ENCODE measurements at regions not wholly inside any gene's neighbourhood (a gene's known extent, or its start where the extent isn't known, plus 50 kb on each side); places are given as distances from the start of the nearest gene placed in this dataset.
A peak's percentile ranks its signal among the peaks of the same experiment; 100 is the strongest.

- no peak overlapping the region for H3K27ac ChIP-seq (replicated peaks; ENCODE audit: low read length)
- DNase-seq (ENCODE audit: low spot score), result no peak
Observed at GRCh38 chr12:75932241-75932640, 99.3 kb downstream of the PHLDA1 start.

GRCh38 chr12:75923964-75924666 is 107.5 kb downstream of the PHLDA1 start:
- H3K27ac ChIP-seq (replicated peaks; ENCODE audit: low read length), result no peak overlapping the region
- peaks cover 0 to 3% of the 10 kb centered on the region in 2 donors for H3K4me1 ChIP-seq (ENCODE audit: control insufficient read depth in 2 of 2, insufficient read depth in 1 of 2, low read depth in 1 of 2, low read length in 2 of 2)
- no peak overlapping the region for H2BK12ac ChIP-seq (ENCODE audit: low read length)
- no peak overlapping the region for H3K4ac ChIP-seq (ENCODE audit: low read length)
- no peak overlapping the region for H2BK120ac ChIP-seq (ENCODE audit: low read depth, low read length)
- no peak overlapping the region for H3K4me2 ChIP-seq (ENCODE audit: insufficient read depth, low read length, poor library complexity, severe bottlenecking)
- H2BK15ac ChIP-seq (ENCODE audit: low read length), result no peak overlapping the region
- H3K27me3 ChIP-seq (ENCODE audit: control insufficient read depth in 3 of 3, insufficient read depth in 3 of 3, low read depth in 1 of 3, low read length in 3 of 3), result no peaks in the 10 kb centered on the region
- no peak overlapping the region for H3K9ac ChIP-seq (ENCODE audit: low read depth, low read length, poor library complexity)
- no peak overlapping the region for H3K18ac ChIP-seq (ENCODE audit: low read length)
- H2AK5ac ChIP-seq (ENCODE audit: low read depth, low read length), result no peak overlapping the region
- whole genome bisulfite sequencing, 2 donors (ENCODE audit: extremely low coverage in 2 of 2, insufficient read length in 2 of 2, insufficient replicate concordance in 1 of 2), result no CpG with 5 or more reads among the region's 3 CpGs
- no peak overlapping the region for H2BK5ac ChIP-seq (ENCODE audit: low read length)
- H4K91ac ChIP-seq (ENCODE audit: low read depth, low read length, poor library complexity), result no peak overlapping the region
- H3K79me1 ChIP-seq (ENCODE audit: low read depth, low read length), result no peaks in the 10 kb centered on the region
- H2AFZ ChIP-seq (ENCODE audit: low read length), result no peak overlapping the region
- H3K14ac ChIP-seq (ENCODE audit: low read length), result no peak overlapping the region
- peaks cover 0 to 25% of the 10 kb centered on the region in 2 donors for H3K9me3 ChIP-seq (replicated peaks in 1 of 2; ENCODE audit: control insufficient read depth in 2 of 2, insufficient read depth in 1 of 2, low read depth in 1 of 2, low read length in 2 of 2)
- no peak for DNase-seq (ENCODE audit: low spot score)
- no peak overlapping the region for H3K4me3 ChIP-seq (ENCODE audit: low read length in 2 of 2)
- H3K36me3 ChIP-seq (replicated peaks in 1 of 2; ENCODE audit: control insufficient read depth in 2 of 2, insufficient read depth in 2 of 2, low read length in 2 of 2), result no peaks in the 10 kb centered on the region
- no peak overlapping the region for H4K8ac ChIP-seq (ENCODE audit: low read depth, low read length)
- H3K23ac ChIP-seq (ENCODE audit: low read depth, low read length, poor library complexity), result no peak overlapping the region

More at GRCh38 chr12:75932241-75932640, 99.3 kb downstream of the PHLDA1 start:
- H2BK120ac ChIP-seq (ENCODE audit: low read depth, low read length), result no peak overlapping the region
- H3K9ac ChIP-seq (ENCODE audit: low read depth, low read length, poor library complexity), result no peak overlapping the region
- no CpG with 5 or more reads among the region's 1 CpG for WGBS, 2 donors (ENCODE audit: extremely low coverage in 2 of 2, insufficient read length in 2 of 2, insufficient replicate concordance in 1 of 2)
- no peak overlapping the region for H3K14ac ChIP-seq (ENCODE audit: low read length)
- H3K4me1 ChIP-seq (ENCODE audit: control insufficient read depth in 2 of 2, insufficient read depth in 1 of 2, low read depth in 1 of 2, low read length in 2 of 2), result peaks cover 0 to 3% of the 10 kb centered on the region in 2 donors
- H3K9me3 ChIP-seq (replicated peaks in 1 of 2; ENCODE audit: control insufficient read depth in 2 of 2, insufficient read depth in 1 of 2, low read depth in 1 of 2, low read length in 2 of 2), result no peaks in the 10 kb centered on the region
- no peak overlapping the region for H3K4ac ChIP-seq (ENCODE audit: low read length)
- H3K36me3 ChIP-seq (replicated peaks in 1 of 2; ENCODE audit: control insufficient read depth in 2 of 2, insufficient read depth in 2 of 2, low read length in 2 of 2), result no peaks in the 10 kb centered on the region
- no peak overlapping the region for H2AFZ ChIP-seq (ENCODE audit: low read length)
- no peak overlapping the region for H3K4me2 ChIP-seq (ENCODE audit: insufficient read depth, low read length, poor library complexity, severe bottlenecking)
- H2BK5ac ChIP-seq (ENCODE audit: low read length), result no peak overlapping the region
- no peak overlapping the region for H4K91ac ChIP-seq (ENCODE audit: low read depth, low read length, poor library complexity)
- no peaks in the 10 kb centered on the region for H3K79me1 ChIP-seq (ENCODE audit: low read depth, low read length)
- H2BK15ac ChIP-seq (ENCODE audit: low read length), result no peak overlapping the region
- no peaks in the 10 kb centered on the region for H3K27me3 ChIP-seq (ENCODE audit: control insufficient read depth in 3 of 3, insufficient read depth in 3 of 3, low read depth in 1 of 3, low read length in 3 of 3)
- no peak overlapping the region for H2AK5ac ChIP-seq (ENCODE audit: low read depth, low read length)
- no peak overlapping the region for H3K18ac ChIP-seq (ENCODE audit: low read length)
- H4K8ac ChIP-seq (ENCODE audit: low read depth, low read length), result no peak overlapping the region
- no peak overlapping the region for H3K4me3 ChIP-seq (ENCODE audit: low read length in 2 of 2)
- H2BK12ac ChIP-seq (ENCODE audit: low read length), result no peak overlapping the region
- H3K23ac ChIP-seq (ENCODE audit: low read depth, low read length, poor library complexity), result no peak overlapping the region

- Histone ChIP-seq H3K23ac (ENCODE audit: low read depth, low read length, poor library complexity) (no peak overlapping the region), H3K4me2 (ENCODE audit: insufficient read depth, low read length, poor library complexity, severe bottlenecking) (no peak overlapping the region), H3K18ac (ENCODE audit: low read length) (no peak overlapping the region), H2BK120ac (ENCODE audit: low read depth, low read length) (no peak overlapping the region), H3K27me3 (ENCODE audit: control insufficient read depth in 3 of 3, insufficient read depth in 3 of 3, low read depth in 1 of 3, low read length in 3 of 3) (no peaks in the 10 kb centered on the region), H2AK5ac (ENCODE audit: low read depth, low read length) (no peak overlapping the region), H2BK15ac (ENCODE audit: low read length) (no peak overlapping the region), H2BK5ac (ENCODE audit: low read length) (no peak overlapping the region), H3K36me3 (replicated peaks in 1 of 2; ENCODE audit: control insufficient read depth in 2 of 2, insufficient read depth in 2 of 2, low read length in 2 of 2) (no peaks in the 10 kb centered on the region), H4K8ac (ENCODE audit: low read depth, low read length) (no peak overlapping the region), H3K9ac (ENCODE audit: low read depth, low read length, poor library complexity) (no peak overlapping the region), H3K4me1 (ENCODE audit: control insufficient read depth in 2 of 2, insufficient read depth in 1 of 2, low read depth in 1 of 2, low read length in 2 of 2) (peaks cover 0 to 3% of the 10 kb centered on the region in 2 donors), H3K9me3 (replicated peaks in 1 of 2; ENCODE audit: control insufficient read depth in 2 of 2, insufficient read depth in 1 of 2, low read depth in 1 of 2, low read length in 2 of 2) (peaks cover 0 to 28% of the 10 kb centered on the region in 2 donors), H3K27ac (replicated peaks; ENCODE audit: low read length) (no peak overlapping the region), H2AFZ (ENCODE audit: low read length) (no peak overlapping the region), H2BK12ac (ENCODE audit: low read length) (no peak overlapping the region), H3K14ac (ENCODE audit: low read length) (no peak overlapping the region), H3K4me3 (ENCODE audit: low read length in 2 of 2) (no peak overlapping the region), H3K4ac (ENCODE audit: low read length) (no peak overlapping the region), H4K91ac (ENCODE audit: low read depth, low read length, poor library complexity) (no peak overlapping the region), H3K79me1 (ENCODE audit: low read depth, low read length) (no peaks in the 10 kb centered on the region)
- no peak for DNase-seq (ENCODE audit: low spot score)
- no CpG with 5 or more reads among the region's 3 CpGs for WGBS, 2 donors (ENCODE audit: extremely low coverage in 2 of 2, insufficient read length in 2 of 2, insufficient replicate concordance in 1 of 2)
Observed at GRCh38 chr12:75922944-75923642, 108.5 kb downstream of the PHLDA1 start.

GRCh38 chr12:75921622-75922289 is 109.8 kb downstream of the PHLDA1 start:
- Histone ChIP-seq H2BK5ac (ENCODE audit: low read length) (no peak overlapping the region), H3K18ac (ENCODE audit: low read length) (no peak overlapping the region), H3K4me1 (ENCODE audit: control insufficient read depth in 2 of 2, insufficient read depth in 1 of 2, low read depth in 1 of 2, low read length in 2 of 2) (peaks cover 0 to 3% of the 10 kb centered on the region in 2 donors), H2AFZ (ENCODE audit: low read length) (peak overlapping the region; percentile 60), H3K27ac (replicated peaks; ENCODE audit: low read length) (no peak overlapping the region), H3K4ac (ENCODE audit: low read length) (no peak overlapping the region), H3K9ac (ENCODE audit: low read depth, low read length, poor library complexity) (no peak overlapping the region), H2AK5ac (ENCODE audit: low read depth, low read length) (no peak overlapping the region), H4K91ac (ENCODE audit: low read depth, low read length, poor library complexity) (no peak overlapping the region), H3K27me3 (ENCODE audit: control insufficient read depth in 3 of 3, insufficient read depth in 3 of 3, low read depth in 1 of 3, low read length in 3 of 3) (no peaks in the 10 kb centered on the region), H3K4me3 (ENCODE audit: low read length in 2 of 2) (peak overlapping the region in 1 of 2 donors; percentile 37), H2BK15ac (ENCODE audit: low read length) (no peak overlapping the region), H3K23ac (ENCODE audit: low read depth, low read length, poor library complexity) (no peak overlapping the region), H3K9me3 (replicated peaks in 1 of 2; ENCODE audit: control insufficient read depth in 2 of 2, insufficient read depth in 1 of 2, low read depth in 1 of 2, low read length in 2 of 2) (peaks cover 0 to 28% of the 10 kb centered on the region in 2 donors), H3K79me1 (ENCODE audit: low read depth, low read length) (no peaks in the 10 kb centered on the region), H3K4me2 (ENCODE audit: insufficient read depth, low read length, poor library complexity, severe bottlenecking) (no peak overlapping the region), H2BK12ac (ENCODE audit: low read length) (peak overlapping the region; percentile 33), H3K14ac (ENCODE audit: low read length) (no peak overlapping the region), H2BK120ac (ENCODE audit: low read depth, low read length) (no peak overlapping the region), H3K36me3 (replicated peaks in 1 of 2; ENCODE audit: control insufficient read depth in 2 of 2, insufficient read depth in 2 of 2, low read length in 2 of 2) (no peaks in the 10 kb centered on the region), H4K8ac (ENCODE audit: low read depth, low read length) (no peak overlapping the region)
- WGBS, 2 donors (ENCODE audit: extremely low coverage in 2 of 2, insufficient read length in 2 of 2, insufficient replicate concordance in 1 of 2), result no CpG with 5 or more reads among the region's 9 CpGs
- no peak for DNase-seq (ENCODE audit: low spot score)

Measured in neuronal stem cell (in vitro differentiated cells).